Upper lobe of right lung (tissue), 1 donor: ENCODE measurements at regions not wholly inside any gene's neighbourhood (a gene's known extent, or its start where the extent isn't known, plus 50 kb on each side); places are given as distances from the start of the nearest gene placed in this dataset.

Experiments used
- ATAC-seq: fragments of 200-7000 bp; cut with Tn5 transposase; one replicate; pipeline ENCODE4 v1.9.1; 2020; ENCODE audit warnings: mild to moderate bottlenecking, moderate library complexity
- DNase-seq: peaks from one replicate; pipeline ENCODE4 v3.0.0-alpha.2; 2020
- H3K27ac ChIP-seq: fragments of 200-600 bp; one replicate; pipeline ENCODE4 v1.8.0; 2022
- H3K27me3 ChIP-seq: fragments of 200-600 bp; one replicate; pipeline ENCODE4 v1.8.0; 2022; ENCODE audit warnings: mild to moderate bottlenecking
- H3K36me3 ChIP-seq: fragments of 200-600 bp; one replicate; pipeline ENCODE4 v1.8.0; 2022
- H3K4me1 ChIP-seq: fragments of 200-600 bp; one replicate; pipeline ENCODE4 v1.8.0; 2022
- H3K4me3 ChIP-seq: fragments of 200-600 bp; one replicate; pipeline ENCODE4 v1.8.0; 2022; ENCODE audit warnings: mild to moderate bottlenecking
- H3K9me3 ChIP-seq: fragments of 200-600 bp; one replicate; pipeline ENCODE4 v1.8.0; 2022
- CTCF ChIP-seq: fragments of 200-600 bp; IDR thresholded peaks from one replicate; pipeline ENCODE4 v1.8.0; 2022; ENCODE audit warnings: antibody characterized with exemption
- intact Hi-C: fragments of 100-400 bp; cut with DNase I; formaldehyde crosslinking; loops from one replicate; pipeline ENCODE4 v1.11.0; 2022
- donor health status: DM: no; HTN: yes; CAD: no; lungs with severe emphysema.

- intact Hi-C loops, result no loop called here
- no peak for ATAC-seq
- H3K36me3 ChIP-seq, result no peaks in the 10 kb centered on the region
- no peak for TF ChIP-seq CTCF
- H3K27me3 ChIP-seq, result no peaks in the 10 kb centered on the region
- H3K4me1 ChIP-seq, result no peaks in the 10 kb centered on the region
- no peak for DNase-seq
- no peaks in the 10 kb centered on the region for H3K9me3 ChIP-seq
- no peak overlapping the region for H3K27ac ChIP-seq
- no peak overlapping the region for H3K4me3 ChIP-seq
Observed at GRCh38 chr10:44788147-44789129, 122.7 kb upstream of the TMEM72 start.

GRCh38 chr10:44792119-44792775 is 118.9 kb upstream of the TMEM72 start:
- Histone ChIP-seq H3K27ac (no peak overlapping the region), H3K9me3 (no peaks in the 10 kb centered on the region), H3K36me3 (no peaks in the 10 kb centered on the region), H3K27me3 (no peaks in the 10 kb centered on the region), H3K4me3 (no peak overlapping the region), H3K4me1 (no peaks in the 10 kb centered on the region)
- intact Hi-C loops, result no loop called here
- ATAC-seq (no peak), DNase-seq (no peak)
- no peak for TF ChIP-seq CTCF

- Histone ChIP-seq H3K27me3 (no peaks in the 10 kb centered on the region), H3K4me3 (no peak overlapping the region), H3K36me3 (no peaks in the 10 kb centered on the region), H3K4me1 (no peaks in the 10 kb centered on the region), H3K27ac (no peak overlapping the region), H3K9me3 (no peaks in the 10 kb centered on the region)
- no peak for ATAC-seq
- intact Hi-C loops, result no loop called here
- TF ChIP-seq CTCF, result no peak
- DNase-seq, result no peak
Observed at GRCh38 chr10:44799966-44800365, 111.2 kb upstream of the TMEM72 start.

GRCh38 chr10:44801383-44802327 is 109.5 kb upstream of the TMEM72 start:
- no peak overlapping the region for H3K27ac ChIP-seq
- DNase-seq, result peak; percentile 91
- peak; percentile 91 for ATAC-seq
- no peaks in the 10 kb centered on the region for H3K9me3 ChIP-seq
- no peak overlapping the region for H3K4me3 ChIP-seq
- H3K27me3 ChIP-seq, result no peaks in the 10 kb centered on the region
- no peaks in the 10 kb centered on the region for H3K36me3 ChIP-seq
- intact Hi-C loops, result no loop called here
- no peak for TF ChIP-seq CTCF
- H3K4me1 ChIP-seq, result no peaks in the 10 kb centered on the region

GRCh38 chr10:44803862-44804261 is 107.3 kb upstream of the TMEM72 start:
- no peak for TF ChIP-seq CTCF
- no peaks in the 10 kb centered on the region for H3K36me3 ChIP-seq
- H3K9me3 ChIP-seq, result no peaks in the 10 kb centered on the region
- no peak for DNase-seq
- ATAC-seq, result no peak
- intact Hi-C loops, result no loop called here
- H3K27ac ChIP-seq, result no peak overlapping the region
- H3K4me1 ChIP-seq, result no peaks in the 10 kb centered on the region
- H3K4me3 ChIP-seq, result no peak overlapping the region
- H3K27me3 ChIP-seq, result no peaks in the 10 kb centered on the region
